ENCODE measurements at regions not wholly inside any gene's neighbourhood (a gene's known extent, or its start where the extent isn't known, plus 50 kb on each side); places are given as distances from the start of the nearest gene placed in this dataset.

GRCh38 chr19:29324291-29324680 lies 111.3 kb upstream of the UQCRFS1 start:
- DNase-seq, result no peak

- DNase-seq, result no peak
Measured at GRCh38 chr19:29324717-29325116, 111.8 kb upstream of the UQCRFS1 start.

GRCh38 chr19:29325241-29325975 lies 112.5 kb upstream of the UQCRFS1 start:
- DNase-seq, result no peak

GRCh38 chr19:29326351-29326750 lies 113.4 kb upstream of the UQCRFS1 start:
- DNase-seq, result no peak

- no peak for DNase-seq
Measured at GRCh38 chr19:29326849-29327840, 114.2 kb upstream of the UQCRFS1 start.

- no peak for DNase-seq
Measured at GRCh38 chr19:29328586-29328985, 115.6 kb upstream of the UQCRFS1 start.

GRCh38 chr19:29329460-29330134 lies 116.6 kb upstream of the UQCRFS1 start:
- DNase-seq, result no peak

GRCh38 chr19:29336425-29336824 lies 123.5 kb upstream of the UQCRFS1 start:
- DNase-seq, result no peak

- no peak for DNase-seq
Measured at GRCh38 chr19:29337029-29337428, 124.1 kb upstream of the UQCRFS1 start.

GRCh38 chr19:29338480-29338879 lies 125.5 kb upstream of the UQCRFS1 start:
- no peak for DNase-seq

- no peak for DNase-seq
Measured at GRCh38 chr19:29342721-29343120, 129.8 kb upstream of the UQCRFS1 start.

GRCh38 chr19:29364224-29364726 lies 151.3 kb upstream of the UQCRFS1 start:
- DNase-seq, result no peak

- DNase-seq, result no peak
Measured at GRCh38 chr19:29364999-29365398, 152.0 kb upstream of the UQCRFS1 start.

GRCh38 chr19:29365836-29366417 lies 153.0 kb upstream of the UQCRFS1 start:
- no peak for DNase-seq

- DNase-seq, result no peak
Measured at GRCh38 chr19:29366757-29367156, 153.8 kb upstream of the UQCRFS1 start.

GRCh38 chr19:29367791-29368222 lies 154.9 kb upstream of the UQCRFS1 start:
- no peak for DNase-seq

- DNase-seq, result no peak
Measured at GRCh38 chr19:29370276-29370675, 155.5 kb upstream of the VSTM2B start.

GRCh38 chr19:29371251-29372090 lies 154.3 kb upstream of the VSTM2B start:
- DNase-seq, result no peak

- no peak for DNase-seq
Measured at GRCh38 chr19:29372091-29372415, 153.7 kb upstream of the VSTM2B start.

- DNase-seq, result no peak
Measured at GRCh38 chr19:29372461-29372860, 153.3 kb upstream of the VSTM2B start.

- DNase-seq, result no peak
Measured at GRCh38 chr19:29372921-29373797, 152.6 kb upstream of the VSTM2B start.
